ENCODE measurements at regions not wholly inside any gene's neighbourhood (a gene's known extent, or its start where the extent isn't known, plus 50 kb on each side); places are given as distances from the start of the nearest gene placed in this dataset.

DNA sequence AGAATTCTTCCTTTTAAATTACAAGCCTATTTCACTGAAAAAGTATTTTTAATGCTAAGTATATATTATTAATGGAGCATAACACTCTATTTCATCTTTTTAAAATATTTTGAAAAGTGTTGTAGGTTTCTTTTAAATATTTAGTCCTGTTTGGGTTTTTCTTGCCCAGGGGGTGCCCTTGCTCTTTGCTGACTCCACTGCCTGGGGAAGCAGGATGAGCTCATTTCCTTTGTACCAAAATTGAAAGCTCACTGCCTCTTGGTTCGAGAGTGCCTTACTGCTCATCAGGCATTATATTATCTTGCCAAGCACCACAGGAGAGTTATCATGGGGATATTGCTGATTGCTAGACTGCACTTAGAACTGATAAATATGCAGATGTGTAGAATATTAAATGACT, 819.2 kb downstream of the PCDH18 start:
- H3K36me3 ChIP-seq (replicated peaks in 1 of 2; ENCODE audit: control extremely low read depth in 1 of 2, control insufficient read depth in 1 of 2, extremely low read depth in 1 of 2, insufficient read depth in 2 of 2, low read length in 1 of 2) = no peaks in the 10 kb centered on the region
- H3K4me2 ChIP-seq (replicated peaks; ENCODE audit: low read depth, low read length, poor library complexity, severe bottlenecking) = no peak overlapping the region
- peaks cover 0 to 4% (median 0%) of the 10 kb centered on the region in 3 donors for H3K9me3 ChIP-seq (ENCODE audit: control extremely low read depth in 1 of 3, control insufficient read depth in 2 of 3, insufficient read depth in 1 of 3, low read length in 2 of 3)
- CTCF ChIA-PET = no interaction called here
- no peaks in the 10 kb centered on the region for H3K79me2 ChIP-seq (ENCODE audit: control insufficient read depth, insufficient read depth, low read length)
- H3K4me1 Mint-ChIP-seq = no peaks in the 10 kb centered on the region
- H3K9me3 Mint-ChIP-seq (ENCODE audit: insufficient read depth) = no peaks in the 10 kb centered on the region
- no peaks in the 10 kb centered on the region for H3K27me3 Mint-ChIP-seq
- H2AFZ ChIP-seq (ENCODE audit: insufficient read depth, low read depth, low read length, poor library complexity, severe bottlenecking) = no peak overlapping the region
- H3K27ac ChIP-seq (ENCODE audit: low read length in 2 of 2) = no peak overlapping the region
- no peaks in the 10 kb centered on the region for H3K27me3 ChIP-seq (replicated peaks in 1 of 4; ENCODE audit: control extremely low read depth in 1 of 4, control insufficient read depth in 3 of 4, insufficient read depth in 4 of 4, low read length in 3 of 4)
- POLR2A ChIA-PET = no interaction called here
- no peaks in the 10 kb centered on the region for H4K20me1 ChIP-seq (ENCODE audit: control insufficient read depth, insufficient read depth, low read length, poor library complexity, severe bottlenecking)
- no peak for DNase-seq
- no peak overlapping the region for H3K27ac Mint-ChIP-seq
- H3K4me3 ChIP-seq (ENCODE audit: control extremely low read depth in 1 of 5, extremely low read depth in 1 of 5, insufficient read depth in 1 of 5, low read depth in 2 of 5, low read length in 4 of 5) = no peak overlapping the region
- intact Hi-C loops (cut with micrococcal nuclease) = no loop called here
- H3K4me3 Mint-ChIP-seq = no peak overlapping the region
- no peak for TF ChIP-seq EZH2 (IDR thresholded peaks at IDR 0.05; ENCODE audit: borderline replicate concordance, insufficient read depth, low read depth, low read length, poor library complexity, severe bottlenecking)
- TF ChIP-seq CTCF (IDR thresholded peaks at IDR 0.05) = no peak
- H3K9ac ChIP-seq (ENCODE audit: low read length) = no peak overlapping the region
- no peaks in the 10 kb centered on the region for H3K4me1 ChIP-seq (ENCODE audit: control insufficient read depth in 2 of 2, insufficient read depth in 2 of 2, low read length in 2 of 2)
- no CpG with 5 or more reads among the region's 1 CpG for WGBS (ENCODE audit: insufficient coverage)
- no peak for ATAC-seq (ENCODE audit: low read depth)

- ChIA-PET POLR2A (no interaction called here), CTCF (no interaction called here)
- H3K4me3 Mint-ChIP-seq = no peak overlapping the region
- peaks cover 2% of the 10 kb centered on the region for H3K9me3 Mint-ChIP-seq (ENCODE audit: insufficient read depth)
- intact Hi-C loops (cut with micrococcal nuclease) = no loop called here
- no peak overlapping the region for H3K4me3 ChIP-seq (ENCODE audit: control extremely low read depth in 1 of 5, extremely low read depth in 1 of 5, insufficient read depth in 1 of 5, low read depth in 2 of 5, low read length in 4 of 5)
- no peak for TF ChIP-seq EZH2 (IDR thresholded peaks at IDR 0.05; ENCODE audit: borderline replicate concordance, insufficient read depth, low read depth, low read length, poor library complexity, severe bottlenecking)
- no peak for TF ChIP-seq CTCF (IDR thresholded peaks at IDR 0.05)
- WGBS (ENCODE audit: insufficient coverage) = no CpG with 5 or more reads among the region's 1 CpG
- H3K9ac ChIP-seq (ENCODE audit: low read length) = no peak overlapping the region
- H3K27me3 ChIP-seq (replicated peaks in 1 of 4; ENCODE audit: control extremely low read depth in 1 of 4, control insufficient read depth in 3 of 4, insufficient read depth in 4 of 4, low read length in 3 of 4) = no peaks in the 10 kb centered on the region
- H3K4me1 ChIP-seq (ENCODE audit: control insufficient read depth in 2 of 2, insufficient read depth in 2 of 2, low read length in 2 of 2) = no peaks in the 10 kb centered on the region
- H3K4me2 ChIP-seq (replicated peaks; ENCODE audit: low read depth, low read length, poor library complexity, severe bottlenecking) = no peak overlapping the region
- H3K27ac Mint-ChIP-seq = no peak overlapping the region
- H3K27me3 Mint-ChIP-seq = no peaks in the 10 kb centered on the region
- H3K79me2 ChIP-seq (ENCODE audit: control insufficient read depth, insufficient read depth, low read length) = no peaks in the 10 kb centered on the region
- no peaks in the 10 kb centered on the region for H4K20me1 ChIP-seq (ENCODE audit: control insufficient read depth, insufficient read depth, low read length, poor library complexity, severe bottlenecking)
- no peak overlapping the region for H2AFZ ChIP-seq (ENCODE audit: insufficient read depth, low read depth, low read length, poor library complexity, severe bottlenecking)
- H3K27ac ChIP-seq (ENCODE audit: low read length in 2 of 2) = no peak overlapping the region
- ATAC-seq (ENCODE audit: low read depth) (no peak), DNase-seq (no peak)
- H3K36me3 ChIP-seq (replicated peaks in 1 of 2; ENCODE audit: control extremely low read depth in 1 of 2, control insufficient read depth in 1 of 2, extremely low read depth in 1 of 2, insufficient read depth in 2 of 2, low read length in 1 of 2) = no peaks in the 10 kb centered on the region
- H3K4me1 Mint-ChIP-seq = no peaks in the 10 kb centered on the region
- no peaks in the 10 kb centered on the region for H3K9me3 ChIP-seq (ENCODE audit: control extremely low read depth in 1 of 3, control insufficient read depth in 2 of 3, insufficient read depth in 1 of 3, low read length in 2 of 3)
Measured at GRCh38 chr4:136709897-136710296, 822.4 kb downstream of the PCDH18 start.
